NCI-H774 (cell line): ENCODE measurements at regions not wholly inside any gene's neighbourhood (a gene's known extent, or its start where the extent isn't known, plus 50 kb on each side); places are given as distances from the start of the nearest gene placed in this dataset.
"Not testable (repeated sequence)": the region's sequence is repeated elsewhere in the genome, so short reads cannot be mapped to it uniquely, and the experiment has no call there.

Experiments
- DNase-seq: peaks from one replicate; lab custom pipeline; 2025; lab: John Stamatoyannopoulos, UW

GRCh38 chr7:10779465-10780399 lies 193.9 kb upstream of the PHF14 start:
- DNase-seq, result no peak

DNA sequence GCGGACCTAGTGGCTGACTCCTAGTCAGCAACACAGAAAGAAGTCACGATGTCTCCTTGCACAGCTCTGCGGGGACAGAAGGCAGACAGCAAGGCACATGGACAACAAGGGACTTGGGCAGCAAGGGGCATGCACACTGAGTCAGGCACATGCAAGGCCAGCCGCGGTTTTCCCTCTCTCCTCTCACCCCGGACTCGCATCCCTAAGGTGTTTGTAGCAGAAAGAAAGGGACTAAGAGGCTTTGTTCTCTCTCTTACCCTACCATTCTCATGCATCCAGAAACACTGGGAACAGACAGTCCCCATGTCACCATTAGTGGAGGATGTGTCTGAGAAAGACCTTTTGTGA lies 193.3 kb upstream of the PHF14 start:
- DNase-seq, result no peak

DNA sequence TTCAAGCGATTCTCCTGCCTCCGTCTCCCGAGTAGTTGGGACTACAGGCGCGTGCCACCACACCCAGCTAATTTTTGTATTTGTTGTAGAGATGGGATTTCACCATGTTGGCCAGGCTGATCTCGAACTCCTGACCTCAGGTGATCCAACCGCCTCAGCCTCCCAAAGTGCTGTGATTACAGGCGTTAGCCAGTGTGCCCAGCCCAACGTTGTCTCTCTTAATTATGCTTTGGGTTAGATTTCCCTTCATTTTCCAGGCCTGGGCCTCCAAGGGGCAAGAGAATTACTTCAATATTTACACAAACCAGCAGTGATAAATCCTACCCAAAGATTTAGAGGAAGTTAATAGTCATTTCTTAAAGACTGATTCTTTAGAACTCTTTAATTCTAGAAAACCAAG lies 186.7 kb upstream of the PHF14 start:
- not testable (repeated sequence) for DNase-seq

- no peak for DNase-seq
These were observed 184.5 kb upstream of the PHF14 start for GRCh38 chr7:10789170-10789569.

DNA sequence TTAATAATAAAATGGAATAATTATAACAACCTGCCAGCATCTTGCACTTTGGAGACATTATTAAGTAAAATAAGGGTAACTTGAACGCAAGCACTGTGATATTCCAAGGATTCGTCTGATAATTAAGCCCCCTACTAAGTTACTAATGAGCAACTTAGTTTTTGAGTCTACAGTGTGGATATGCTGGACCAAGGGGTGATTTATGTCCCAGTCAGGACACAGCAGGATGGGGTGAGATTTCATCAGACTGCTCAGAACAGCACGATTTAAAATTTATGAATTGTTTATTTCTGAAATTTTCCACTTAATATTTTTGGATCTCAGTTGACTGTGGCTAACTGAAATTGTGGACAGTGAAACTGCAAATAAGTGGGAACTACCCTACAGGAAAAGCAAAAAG lies 182.8 kb upstream of the PHF14 start:
- DNase-seq, result no peak

GRCh38 chr7:10793995-10794775 lies 179.5 kb upstream of the PHF14 start:
- DNase-seq, result no peak

- no peak for DNase-seq
These were observed 176.5 kb upstream of the PHF14 start for GRCh38 chr7:10797157-10797556.

GRCh38 chr7:10798044-10798443 lies 175.6 kb upstream of the PHF14 start:
- DNase-seq, result no peak

GRCh38 chr7:10799475-10799874 lies 174.2 kb upstream of the PHF14 start:
- no peak for DNase-seq

GRCh38 chr7:10802011-10802410 lies 171.7 kb upstream of the PHF14 start:
- DNase-seq, result no peak

GRCh38 chr7:10802526-10802925 lies 171.1 kb upstream of the PHF14 start:
- no peak for DNase-seq

GRCh38 chr7:10803720-10804119 lies 170.0 kb upstream of the PHF14 start:
- DNase-seq, result no peak

- DNase-seq, result no peak
These were observed 168.9 kb upstream of the PHF14 start for GRCh38 chr7:10804770-10805169.

DNA sequence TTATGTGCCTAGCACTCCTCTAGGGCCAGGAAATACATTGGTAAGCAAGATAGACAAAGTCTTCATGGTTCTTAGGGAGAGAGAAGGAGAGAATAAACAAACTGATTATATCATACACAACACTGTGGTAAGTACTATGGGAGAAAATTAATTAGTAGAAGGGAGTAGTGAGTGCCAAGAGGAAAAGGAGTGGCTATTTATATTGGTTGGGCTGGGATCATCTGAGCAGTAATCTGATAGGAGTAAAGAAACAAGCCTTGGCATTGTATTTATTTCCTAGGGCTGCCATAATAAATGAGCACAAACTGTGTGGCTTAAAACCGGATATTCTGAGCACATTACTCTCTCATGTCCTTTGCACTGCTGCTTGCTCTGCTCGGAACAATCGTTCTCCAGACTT lies 158.1 kb upstream of the PHF14 start:
- no peak for DNase-seq

DNA sequence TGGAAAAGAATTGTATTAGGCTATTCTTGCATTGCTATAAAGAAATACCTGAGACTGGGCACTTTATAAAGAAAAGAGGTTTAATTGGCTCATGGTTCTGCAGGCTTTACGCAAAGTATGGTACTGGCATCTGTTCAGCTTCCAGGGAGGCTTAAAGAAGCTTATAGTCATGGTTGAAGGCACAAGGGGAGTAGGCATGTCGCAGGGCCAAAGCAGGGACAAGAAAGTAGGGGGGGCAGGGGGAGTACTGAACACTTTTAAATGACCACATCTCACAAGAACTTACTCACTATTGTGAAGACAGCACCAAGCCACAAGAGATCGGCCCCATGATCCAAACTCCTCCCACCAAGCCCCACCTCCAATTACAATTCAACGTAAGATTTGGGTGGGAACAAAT lies 152.5 kb upstream of the PHF14 start:
- no peak for DNase-seq

GRCh38 chr7:10824154-10824553 lies 149.5 kb upstream of the PHF14 start:
- no peak for DNase-seq

GRCh38 chr7:10838228-10838627 lies 135.4 kb upstream of the PHF14 start:
- DNase-seq, result no peak

DNA sequence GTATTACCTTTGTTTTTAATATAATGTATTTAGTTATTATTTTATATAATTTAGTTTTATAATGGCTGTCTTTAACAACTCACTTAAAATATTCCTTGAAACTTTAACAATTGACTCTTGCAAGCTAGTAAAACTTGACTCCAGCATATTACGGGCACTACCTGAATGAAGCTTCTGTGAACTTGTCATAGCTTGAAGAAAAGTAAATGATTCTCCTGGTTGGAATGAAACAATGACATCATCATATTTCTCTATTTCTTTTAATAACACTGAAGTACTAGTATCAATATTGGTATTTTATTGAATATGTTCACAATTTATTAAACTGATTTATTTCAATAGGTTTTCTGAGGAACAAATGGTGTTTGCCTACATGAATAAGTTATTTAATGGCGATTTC lies 128.4 kb upstream of the PHF14 start:
- no peak for DNase-seq

DNA sequence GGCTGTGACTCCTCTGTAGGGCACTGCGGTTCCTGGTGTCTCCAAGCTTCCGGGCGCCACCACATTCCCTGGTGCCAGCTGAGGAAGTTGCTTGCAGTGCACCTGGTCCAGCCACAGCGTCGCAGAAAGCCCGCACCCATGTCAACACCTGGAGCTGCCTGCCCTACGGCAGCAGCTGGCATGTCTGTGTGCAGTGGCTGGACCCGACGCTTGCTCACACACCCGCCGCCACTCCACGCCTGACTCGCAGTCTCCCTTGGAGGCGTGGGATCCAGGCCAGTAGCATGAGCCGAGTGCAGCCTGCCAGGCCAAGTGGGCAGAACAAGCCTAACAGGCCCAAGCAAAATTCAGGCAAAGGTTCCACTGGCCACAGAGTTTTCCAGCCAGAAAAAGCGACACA lies 118.1 kb upstream of the PHF14 start:
- DNase-seq, result no peak

DNA sequence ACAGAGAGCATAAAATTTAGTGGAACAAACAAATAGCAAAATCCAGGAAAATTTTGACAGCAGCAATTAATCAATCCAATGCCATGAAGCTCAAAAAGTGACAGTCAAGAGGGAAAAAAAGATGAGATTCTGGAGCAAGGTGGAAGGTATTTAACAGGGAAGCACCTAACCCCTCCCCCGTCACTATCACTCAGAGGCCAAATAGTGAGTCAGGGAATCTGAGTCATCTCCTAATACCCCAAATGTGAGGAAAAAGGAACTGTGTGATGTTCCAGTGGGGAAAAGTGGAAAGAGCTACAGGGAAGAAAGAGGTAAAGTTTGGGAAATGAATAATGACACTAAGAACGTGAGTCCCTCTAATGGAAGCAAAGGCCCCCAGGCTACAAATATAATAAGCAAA lies 113.2 kb upstream of the PHF14 start:
- no peak for DNase-seq

GRCh38 chr7:10863476-10863875 lies 110.2 kb upstream of the PHF14 start:
- no peak for DNase-seq

DNA sequence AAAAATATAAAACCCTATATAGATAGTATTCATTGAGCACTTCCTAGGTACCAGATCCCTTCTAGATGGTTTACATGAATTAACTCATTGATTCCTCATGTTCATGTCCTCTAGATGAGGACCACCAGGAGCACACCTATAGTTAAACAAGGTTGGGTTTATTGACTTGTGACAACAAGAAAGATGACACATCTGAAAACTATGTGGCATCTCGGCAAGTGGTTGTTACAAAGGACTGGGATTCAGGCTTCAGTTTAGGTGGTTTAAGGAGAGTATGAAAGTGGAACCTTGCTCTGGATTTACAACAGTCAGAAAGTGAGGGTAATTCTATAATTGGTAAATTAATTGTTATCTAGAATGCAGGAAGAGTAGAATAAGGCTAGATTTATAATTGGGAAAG lies 99.0 kb upstream of the PHF14 start:
- DNase-seq, result no peak

DNA sequence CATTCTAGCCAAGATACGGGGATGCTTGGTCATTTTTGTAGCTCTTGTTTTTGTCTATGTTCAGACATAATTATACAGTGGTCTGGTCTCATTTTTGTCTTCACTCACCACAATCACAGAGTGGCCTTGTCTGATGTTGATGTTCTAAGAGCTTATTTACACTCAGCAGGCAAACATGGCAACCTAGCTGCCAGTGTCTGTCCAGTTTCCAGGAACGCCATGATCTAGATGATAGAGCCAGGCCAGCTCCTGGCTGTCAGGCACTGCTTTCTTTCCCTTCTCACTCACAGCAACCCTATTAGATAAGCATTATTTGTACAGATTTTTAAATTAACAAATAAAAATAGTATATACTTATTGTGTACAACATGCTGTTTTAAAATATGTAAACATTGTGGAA lies 98.6 kb upstream of the PHF14 start:
- DNase-seq, result no peak
